Lower leg skin (tissue), 4 donors: ENCODE measurements at regions not wholly inside any gene's neighbourhood (a gene's known extent, or its start where the extent isn't known, plus 50 kb on each side); places are given as distances from the start of the nearest gene placed in this dataset.

Source experiments
- DNase-seq, 2 donors: peaks; one replicate each; pipeline ENCODE4 v3.0.0-alpha.2; 2019; ENCODE audit warnings: low spot score in 2 of 2
- H3K4me3 ChIP-seq: fragments of 200-600 bp; sonication (generic); 2 replicates; pipeline ENCODE4 v1.5.1; 2017; ENCODE audit warnings: mild to moderate bottlenecking, low read depth; ENCODE audit not compliant: poor library complexity, severe bottlenecking
- POLR2A ChIP-seq, 2 donors: fragments of 450-650 bp; IDR thresholded peaks; one replicate each; pipeline ENCODE4 v1.6.1; 2016 to 2017; ENCODE audit warnings: antibody characterized with exemption in 2 of 2, mild to moderate bottlenecking in 1 of 2, moderate library complexity in 1 of 2
- WGBS, 2 donors: methylation state at CpG; one replicate each; pipeline ENCODE4 v1.1.5; 2018; 5-methylcytosine and 5-hydroxymethylcytosine counted together
- intact Hi-C: fragments of 100-400 bp; cut with DNase I; formaldehyde crosslinking; loops from one replicate; pipeline ENCODE4 v1.15.0; 2023; ENCODE audit warnings: low total_unique reads
- TF ChIP-seq, protein P1 (sequence below), 3 donors: fragments of 450-650 bp; IDR thresholded peaks; one replicate each; pipeline ENCODE4 v1.5.1; 2016; ENCODE audit warnings: antibody characterized with exemption in 3 of 3, mild to moderate bottlenecking in 3 of 3, moderate library complexity in 2 of 3

- H3K4me3 ChIP-seq, result no peak overlapping the region
- 82 to 83% methylated on average over 3 of the region's 3 CpGs for WGBS, 2 donors
- TF ChIP-seq POLR2A (IDR thresholded peaks at IDR 0.05), result no peak
- TF ChIP-seq, protein P1, sequence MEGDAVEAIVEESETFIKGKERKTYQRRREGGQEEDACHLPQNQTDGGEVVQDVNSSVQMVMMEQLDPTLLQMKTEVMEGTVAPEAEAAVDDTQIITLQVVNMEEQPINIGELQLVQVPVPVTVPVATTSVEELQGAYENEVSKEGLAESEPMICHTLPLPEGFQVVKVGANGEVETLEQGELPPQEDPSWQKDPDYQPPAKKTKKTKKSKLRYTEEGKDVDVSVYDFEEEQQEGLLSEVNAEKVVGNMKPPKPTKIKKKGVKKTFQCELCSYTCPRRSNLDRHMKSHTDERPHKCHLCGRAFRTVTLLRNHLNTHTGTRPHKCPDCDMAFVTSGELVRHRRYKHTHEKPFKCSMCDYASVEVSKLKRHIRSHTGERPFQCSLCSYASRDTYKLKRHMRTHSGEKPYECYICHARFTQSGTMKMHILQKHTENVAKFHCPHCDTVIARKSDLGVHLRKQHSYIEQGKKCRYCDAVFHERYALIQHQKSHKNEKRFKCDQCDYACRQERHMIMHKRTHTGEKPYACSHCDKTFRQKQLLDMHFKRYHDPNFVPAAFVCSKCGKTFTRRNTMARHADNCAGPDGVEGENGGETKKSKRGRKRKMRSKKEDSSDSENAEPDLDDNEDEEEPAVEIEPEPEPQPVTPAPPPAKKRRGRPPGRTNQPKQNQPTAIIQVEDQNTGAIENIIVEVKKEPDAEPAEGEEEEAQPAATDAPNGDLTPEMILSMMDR (IDR thresholded peaks at IDR 0.05), result no peak
- no peak for DNase-seq
- intact Hi-C loops, result no loop called here
These were observed 388.8 kb upstream of the PDE3A start for GRCh38 chr12:19979584-19979983.

DNA sequence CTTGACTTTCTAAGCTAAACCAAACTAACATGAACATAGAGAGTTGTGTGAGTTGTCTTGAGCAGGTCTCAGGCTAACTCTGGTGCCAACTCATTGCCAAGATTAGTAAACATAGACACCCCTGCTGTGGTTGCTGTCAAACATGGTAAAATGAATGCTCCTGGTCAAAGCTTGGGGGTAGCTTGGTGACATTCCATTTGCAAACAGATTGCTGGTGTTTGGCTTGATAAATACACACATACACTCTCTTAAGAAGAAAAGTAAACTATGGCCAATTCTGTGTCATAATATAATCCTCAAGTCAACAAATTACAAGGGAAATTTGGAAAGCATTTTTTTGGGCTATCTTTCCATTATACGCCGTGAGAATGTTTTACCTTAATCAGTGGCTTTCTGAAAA is 386.4 kb upstream of the PDE3A start:
- TF ChIP-seq, protein P1 (IDR thresholded peaks at IDR 0.05), result no peak
- TF ChIP-seq POLR2A (IDR thresholded peaks at IDR 0.05), result no peak
- intact Hi-C loops, result no loop called here

GRCh38 chr12:19988001-19988400 is 380.3 kb upstream of the PDE3A start:
- DNase-seq, result no peak
- TF ChIP-seq, protein P1 (IDR thresholded peaks at IDR 0.05), result no peak
- TF ChIP-seq POLR2A (IDR thresholded peaks at IDR 0.05), result no peak
- 46 to 59% methylated on average over 2 of the region's 2 CpGs for WGBS, 2 donors
- intact Hi-C loops, result no loop called here
- no peak overlapping the region for H3K4me3 ChIP-seq

More for the DNA sequence above, 386.4 kb upstream of the PDE3A start:
- H3K4me3 ChIP-seq, result no peak overlapping the region
- no peak for DNase-seq
- 97 to 98% methylated on average over 2 of the region's 2 CpGs for WGBS, 2 donors

DNA sequence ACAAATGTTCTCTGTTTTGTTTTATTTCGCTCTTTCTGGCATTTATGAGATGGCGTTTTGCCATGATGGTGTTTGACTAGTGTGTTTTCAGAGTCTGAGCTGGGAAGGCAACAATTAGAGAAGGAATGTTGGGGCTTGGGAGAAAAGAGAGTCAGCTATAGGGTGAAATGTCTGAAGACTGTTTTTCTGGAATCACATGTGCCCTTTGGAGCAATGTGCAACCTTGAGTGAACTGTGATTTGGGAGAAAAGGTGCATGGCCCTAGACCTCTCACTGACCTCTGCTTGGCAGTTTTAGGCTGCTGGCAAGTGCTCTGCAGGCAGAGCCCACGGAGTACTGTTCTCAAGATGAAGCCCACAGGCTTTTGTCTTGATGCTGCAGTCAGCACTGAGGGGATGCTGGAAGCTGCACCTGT is 379.9 kb upstream of the PDE3A start:
- no peak for DNase-seq
- H3K4me3 ChIP-seq, result no peak overlapping the region
- intact Hi-C loops, result no loop called here
- WGBS, 2 donors, result 30 to 33% methylated on average over 3 of the region's 3 CpGs
- TF ChIP-seq POLR2A (IDR thresholded peaks at IDR 0.05), result no peak
- TF ChIP-seq, protein P1 (IDR thresholded peaks at IDR 0.05), result no peak

DNA sequence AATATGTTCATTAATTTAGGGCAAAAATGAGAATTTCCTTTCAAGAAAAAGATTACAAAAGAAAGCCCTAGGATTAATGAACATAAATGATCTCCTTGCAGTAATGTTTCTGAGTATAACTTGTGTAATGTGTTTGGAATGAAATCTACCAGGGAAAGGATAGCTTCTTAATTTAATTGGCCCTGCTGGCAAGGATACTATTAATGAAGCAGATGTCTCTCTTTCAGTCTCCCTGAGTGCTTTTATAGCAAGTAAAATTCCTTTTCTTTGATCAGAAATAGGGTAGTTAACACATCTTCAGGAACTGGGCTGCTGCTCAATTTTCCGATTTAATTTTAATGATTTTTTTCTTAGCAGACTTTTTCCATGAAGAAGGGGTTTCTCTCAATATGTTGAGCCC is 379.4 kb upstream of the PDE3A start:
- TF ChIP-seq POLR2A (IDR thresholded peaks at IDR 0.05), result no peak
- TF ChIP-seq, protein P1 (IDR thresholded peaks at IDR 0.05), result no peak
- intact Hi-C loops, result no loop called here
- 48 to 64% methylated on average over 1 of the region's 1 CpG for WGBS, 2 donors
- H3K4me3 ChIP-seq, result no peak overlapping the region
- no peak for DNase-seq

GRCh38 chr12:19991146-19991545 is 377.2 kb upstream of the PDE3A start:
- no peak overlapping the region for H3K4me3 ChIP-seq
- 63 to 74% methylated on average over 3 of the region's 3 CpGs for WGBS, 2 donors
- DNase-seq, result no peak
- TF ChIP-seq POLR2A (IDR thresholded peaks at IDR 0.05), result no peak
- TF ChIP-seq, protein P1 (IDR thresholded peaks at IDR 0.05), result no peak
- intact Hi-C loops, result no loop called here
